ENCODE measurements at regions not wholly inside any gene's neighbourhood (a gene's known extent, or its start where the extent isn't known, plus 50 kb on each side); places are given as distances from the start of the nearest gene placed in this dataset.

DNA sequence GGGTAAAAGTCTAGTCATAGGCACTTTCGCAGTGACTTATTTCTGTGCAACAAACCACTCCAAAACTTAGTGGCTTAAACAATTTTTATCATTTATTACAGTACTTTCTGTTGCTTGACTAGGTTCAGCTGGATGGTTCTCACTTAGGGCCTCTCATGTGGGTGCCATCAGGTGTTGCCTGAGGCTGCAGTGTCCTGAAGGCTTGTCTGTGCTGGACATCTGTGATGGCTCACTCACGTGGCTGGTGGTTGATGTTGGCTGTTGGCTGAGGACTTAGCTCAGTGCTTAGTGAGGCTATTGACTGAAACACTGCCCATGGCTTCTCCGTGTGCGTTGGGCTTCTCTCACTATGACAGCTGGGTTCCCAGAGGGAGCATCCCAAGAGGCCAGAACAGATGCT lies 81.4 kb upstream of the GCFC2 start:
- Mint-ChIP-seq H3K27me3 (peaks cover 4% of the 10 kb centered on the region), H3K9me3 (no peaks in the 10 kb centered on the region), H3K36me3 (no peaks in the 10 kb centered on the region), H3K4me3 (no peak overlapping the region), H3K27ac (no peak overlapping the region), H3K4me1 (ENCODE audit: unreplicated experiment) (peaks cover 22% of the 10 kb centered on the region)
- TF ChIP-seq, protein P1, sequence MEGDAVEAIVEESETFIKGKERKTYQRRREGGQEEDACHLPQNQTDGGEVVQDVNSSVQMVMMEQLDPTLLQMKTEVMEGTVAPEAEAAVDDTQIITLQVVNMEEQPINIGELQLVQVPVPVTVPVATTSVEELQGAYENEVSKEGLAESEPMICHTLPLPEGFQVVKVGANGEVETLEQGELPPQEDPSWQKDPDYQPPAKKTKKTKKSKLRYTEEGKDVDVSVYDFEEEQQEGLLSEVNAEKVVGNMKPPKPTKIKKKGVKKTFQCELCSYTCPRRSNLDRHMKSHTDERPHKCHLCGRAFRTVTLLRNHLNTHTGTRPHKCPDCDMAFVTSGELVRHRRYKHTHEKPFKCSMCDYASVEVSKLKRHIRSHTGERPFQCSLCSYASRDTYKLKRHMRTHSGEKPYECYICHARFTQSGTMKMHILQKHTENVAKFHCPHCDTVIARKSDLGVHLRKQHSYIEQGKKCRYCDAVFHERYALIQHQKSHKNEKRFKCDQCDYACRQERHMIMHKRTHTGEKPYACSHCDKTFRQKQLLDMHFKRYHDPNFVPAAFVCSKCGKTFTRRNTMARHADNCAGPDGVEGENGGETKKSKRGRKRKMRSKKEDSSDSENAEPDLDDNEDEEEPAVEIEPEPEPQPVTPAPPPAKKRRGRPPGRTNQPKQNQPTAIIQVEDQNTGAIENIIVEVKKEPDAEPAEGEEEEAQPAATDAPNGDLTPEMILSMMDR (conservative IDR thresholded peaks at IDR 0.05) = no peak
- no peak for DNase-seq (ENCODE audit: extremely low spot score, unreplicated experiment)

DNA sequence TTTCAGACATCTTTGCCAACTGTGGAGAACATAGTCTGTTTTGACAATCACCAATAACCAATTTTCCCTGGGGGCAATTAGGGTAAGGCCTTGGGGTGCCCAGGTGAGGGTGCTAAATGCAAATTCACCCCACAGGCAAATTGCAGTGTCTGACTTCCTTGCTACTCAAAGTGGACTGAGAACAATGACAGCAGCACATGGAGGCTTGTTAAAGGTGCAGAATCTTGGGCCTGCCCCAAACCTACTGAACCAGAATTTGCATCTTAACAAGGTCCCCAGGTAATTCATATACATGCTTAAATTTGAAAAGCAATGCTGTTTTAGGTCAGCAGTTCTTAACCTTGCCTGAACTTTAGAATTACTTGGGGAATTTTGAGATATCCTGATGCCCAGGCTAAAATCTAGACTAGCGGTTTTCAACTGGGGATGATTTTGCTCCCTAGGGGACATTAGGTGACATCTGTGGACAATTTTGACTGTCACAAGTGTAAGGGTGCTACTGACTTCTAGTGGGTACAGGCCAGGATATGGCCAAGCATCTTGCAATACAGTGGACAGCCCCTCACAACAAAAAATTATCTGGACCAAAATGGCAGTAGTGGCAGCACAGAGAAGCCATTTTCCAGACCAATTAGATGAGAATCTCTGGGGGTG lies 80.2 kb upstream of the GCFC2 start:
- Mint-ChIP-seq H3K36me3 (no peaks in the 10 kb centered on the region), H3K4me3 (no peak overlapping the region), H3K9me3 (no peaks in the 10 kb centered on the region), H3K27me3 (no peaks in the 10 kb centered on the region), H3K27ac (no peak overlapping the region), H3K4me1 (ENCODE audit: unreplicated experiment) (peaks cover 22% of the 10 kb centered on the region)
- no peak for DNase-seq (ENCODE audit: extremely low spot score, unreplicated experiment)
- TF ChIP-seq, protein P1 (conservative IDR thresholded peaks at IDR 0.05) = no peak

GRCh38 chr2:75790121-75790813 lies 79.6 kb upstream of the GCFC2 start:
- H3K9me3 Mint-ChIP-seq = no peaks in the 10 kb centered on the region
- H3K27ac Mint-ChIP-seq = no peak overlapping the region
- no peaks in the 10 kb centered on the region for H3K27me3 Mint-ChIP-seq
- H3K4me1 Mint-ChIP-seq (ENCODE audit: unreplicated experiment) = peaks cover 22% of the 10 kb centered on the region
- TF ChIP-seq, protein P1 (conservative IDR thresholded peaks at IDR 0.05) = no peak
- no peak overlapping the region for H3K4me3 Mint-ChIP-seq
- no peak for DNase-seq (ENCODE audit: extremely low spot score, unreplicated experiment)
- no peaks in the 10 kb centered on the region for H3K36me3 Mint-ChIP-seq

DNA sequence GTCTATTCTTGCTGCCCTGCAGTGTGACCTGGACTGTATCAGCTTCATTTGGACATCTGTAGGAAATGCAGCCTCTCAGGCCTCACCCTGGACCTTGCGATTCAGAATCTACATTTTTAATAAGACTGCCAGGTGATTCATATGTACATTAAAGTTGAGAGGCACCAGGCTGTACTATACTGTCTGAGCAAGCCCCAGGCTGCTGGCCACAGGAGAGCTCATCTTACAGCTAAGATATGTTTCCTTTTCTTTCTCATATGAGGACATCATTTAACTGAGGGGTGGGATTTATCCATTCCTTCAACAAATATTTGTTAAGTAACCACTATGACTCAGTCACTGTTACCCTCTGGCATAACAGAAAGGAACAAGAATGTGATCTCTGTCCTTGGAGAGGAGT lies 78.2 kb upstream of the GCFC2 start:
- Mint-ChIP-seq H3K27ac (no peak overlapping the region), H3K4me1 (ENCODE audit: unreplicated experiment) (peaks cover 22% of the 10 kb centered on the region), H3K27me3 (no peaks in the 10 kb centered on the region), H3K9me3 (no peaks in the 10 kb centered on the region), H3K4me3 (no peak overlapping the region), H3K36me3 (no peaks in the 10 kb centered on the region)
- DNase-seq (ENCODE audit: extremely low spot score, unreplicated experiment) = no peak
- TF ChIP-seq, protein P1 (conservative IDR thresholded peaks at IDR 0.05) = no peak

DNA sequence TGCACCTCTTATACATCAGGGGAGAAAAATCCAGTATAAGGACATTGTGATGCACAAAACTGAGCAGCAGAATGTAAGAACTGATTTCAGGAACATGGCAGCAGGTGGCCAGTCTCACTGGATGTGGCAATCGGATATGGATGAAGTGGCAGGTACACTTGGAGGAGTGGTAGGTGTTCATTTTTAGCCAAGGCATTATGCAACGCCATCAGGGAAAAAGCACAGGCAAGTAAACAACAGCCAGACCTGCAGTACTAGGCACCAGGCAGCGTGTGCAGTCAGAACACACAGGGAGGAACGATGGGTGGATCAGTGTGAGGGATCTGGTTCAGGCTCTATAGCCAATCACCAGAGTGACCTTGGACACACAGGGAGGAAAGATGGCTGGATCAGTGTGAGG lies 77.4 kb upstream of the GCFC2 start:
- Mint-ChIP-seq H3K27ac (no peak overlapping the region), H3K4me3 (no peak overlapping the region), H3K36me3 (no peaks in the 10 kb centered on the region), H3K27me3 (no peaks in the 10 kb centered on the region), H3K4me1 (ENCODE audit: unreplicated experiment) (peaks cover 22% of the 10 kb centered on the region), H3K9me3 (no peaks in the 10 kb centered on the region)
- no peak for DNase-seq (ENCODE audit: extremely low spot score, unreplicated experiment)
- TF ChIP-seq, protein P1 (conservative IDR thresholded peaks at IDR 0.05) = no peak

Data from type B pancreatic cell (in vitro differentiated cells).